ENCODE measurements at regions not wholly inside any gene's neighbourhood (a gene's known extent, or its start where the extent isn't known, plus 50 kb on each side); places are given as distances from the start of the nearest gene placed in this dataset.

GRCh38 chr3:165455793-165456192 is 259.6 kb upstream of the SLITRK3 start:
- DNase-seq (ENCODE audit: low spot score) = no peak

- no peak for DNase-seq (ENCODE audit: low spot score)
Measured at GRCh38 chr3:165455360-165455759, 259.2 kb upstream of the SLITRK3 start.

GRCh38 chr3:165451371-165452070 is 255.3 kb upstream of the SLITRK3 start:
- no peak for DNase-seq (ENCODE audit: low spot score)

GRCh38 chr3:165446555-165446954 is 250.4 kb upstream of the SLITRK3 start:
- no peak for DNase-seq (ENCODE audit: low spot score)

- no peak for DNase-seq (ENCODE audit: low spot score)
Measured at GRCh38 chr3:165444745-165445144, 248.6 kb upstream of the SLITRK3 start.

GRCh38 chr3:165443664-165444063 is 247.5 kb upstream of the SLITRK3 start:
- no peak for DNase-seq (ENCODE audit: low spot score)

- no peak for DNase-seq (ENCODE audit: low spot score)
Measured at GRCh38 chr3:165442061-165442460, 245.9 kb upstream of the SLITRK3 start.

GRCh38 chr3:165440380-165440779 is 244.2 kb upstream of the SLITRK3 start:
- DNase-seq (ENCODE audit: low spot score) = no peak

GRCh38 chr3:165439765-165440164 is 243.6 kb upstream of the SLITRK3 start:
- no peak for DNase-seq (ENCODE audit: low spot score)

- DNase-seq (ENCODE audit: low spot score) = no peak
Measured at GRCh38 chr3:165434516-165434915, 238.3 kb upstream of the SLITRK3 start.

GRCh38 chr3:165406425-165406824 is 210.2 kb upstream of the SLITRK3 start:
- DNase-seq (ENCODE audit: low spot score) = no peak

- no peak for DNase-seq (ENCODE audit: low spot score)
Measured at GRCh38 chr3:165404357-165405027, 208.3 kb upstream of the SLITRK3 start.

GRCh38 chr3:165403666-165404065 is 207.5 kb upstream of the SLITRK3 start:
- no peak for DNase-seq (ENCODE audit: low spot score)

GRCh38 chr3:165395188-165395587 is 199.0 kb upstream of the SLITRK3 start:
- DNase-seq (ENCODE audit: low spot score) = no peak

- no peak for DNase-seq (ENCODE audit: low spot score)
Measured at GRCh38 chr3:165393461-165393860, 197.3 kb upstream of the SLITRK3 start.

GRCh38 chr3:165390166-165390565 is 194.0 kb upstream of the SLITRK3 start:
- DNase-seq (ENCODE audit: low spot score) = no peak

GRCh38 chr3:165389653-165390052 is 193.5 kb upstream of the SLITRK3 start:
- no peak for DNase-seq (ENCODE audit: low spot score)

- DNase-seq (ENCODE audit: low spot score) = no peak
Measured at GRCh38 chr3:165389064-165389463, 192.9 kb upstream of the SLITRK3 start.

- no peak for DNase-seq (ENCODE audit: low spot score)
Measured at GRCh38 chr3:165383381-165383780, 187.2 kb upstream of the SLITRK3 start.

GRCh38 chr3:165382672-165383071 is 186.5 kb upstream of the SLITRK3 start:
- no peak for DNase-seq (ENCODE audit: low spot score)

- DNase-seq (ENCODE audit: low spot score) = no peak
Measured at GRCh38 chr3:165378761-165379160, 182.6 kb upstream of the SLITRK3 start.

GRCh38 chr3:165359005-165359404 is 162.8 kb upstream of the SLITRK3 start:
- no peak for DNase-seq (ENCODE audit: low spot score)

- no peak for DNase-seq (ENCODE audit: low spot score)
Measured at GRCh38 chr3:165355316-165355715, 159.1 kb upstream of the SLITRK3 start.

GRCh38 chr3:165347526-165347925 is 151.3 kb upstream of the SLITRK3 start:
- DNase-seq (ENCODE audit: low spot score) = no peak
